IMR-90 (cell line): ENCODE measurements at regions not wholly inside any gene's neighbourhood (a gene's known extent, or its start where the extent isn't known, plus 50 kb on each side); places are given as distances from the start of the nearest gene placed in this dataset.

Source experiments
- ATAC-seq: fragments of 200-7000 bp; cut with Tn5 transposase; 2 replicates; pipeline ENCODE4 v1.9.1; 2020; ENCODE audit warnings: low read depth, mild to moderate bottlenecking, moderate library complexity
- BruUV-seq: library from RNA; stranded (reverse); fragments of 400-500 nt; replicated peaks from 2 replicates; lab custom pipeline; 2021; lab: Mats Ljungman, UMichigan
- CTCF ChIA-PET: fragments of 300-600 bp; formaldehyde crosslinking; extraction: SDS; loops from one replicate; lab custom pipeline; 2021; ENCODE audit warnings: antibody characterized with exemption; lab: Yijun Ruan, JAX
- POLR2A ChIA-PET: fragments of 300-600 bp; sonication (Branson Sonifier 250); formaldehyde crosslinking; loops from one replicate; lab custom pipeline; 2022; ENCODE audit warnings: antibody characterized with exemption; ENCODE audit not compliant: unreplicated experiment; lab: Charles Lee
- DNase-seq: peaks from one replicate; pipeline ENCODE4 v3.0.0; 2013
- H2AFZ ChIP-seq: replicated peaks from 2 replicates; pipeline ENCODE3; 2013; ENCODE audit warnings: low read length, mild to moderate bottlenecking; ENCODE audit not compliant: poor library complexity
- H2AK5ac ChIP-seq: 2 replicates; pipeline ENCODE4 v1.6.1; 2013; ENCODE audit warnings: low read depth, low read length, inconsistent platforms
- H2AK9ac ChIP-seq: replicated peaks from 2 replicates; pipeline ENCODE3; 2013; ENCODE audit warnings: mild to moderate bottlenecking, low read depth, low read length, moderate library complexity; ENCODE audit not compliant: poor library complexity
- H2BK120ac ChIP-seq: 2 replicates; pipeline ENCODE4 v1.6.1; 2013; ENCODE audit warnings: low read depth, low read length, inconsistent platforms
- H2BK15ac ChIP-seq: 3 replicates; pipeline ENCODE4 v1.6.1; 2013; ENCODE audit warnings: low read depth, low read length, inconsistent platforms
- H2BK20ac ChIP-seq: 2 replicates; pipeline ENCODE4 v1.6.1; 2013; ENCODE audit warnings: low read depth, mild to moderate bottlenecking, inconsistent platforms, low read length, moderate library complexity
- H2BK5ac ChIP-seq: 2 replicates; pipeline ENCODE4 v1.6.1; 2013; ENCODE audit warnings: mild to moderate bottlenecking, low read depth, low read length, inconsistent platforms; ENCODE audit not compliant: poor library complexity, severe bottlenecking
- H3K14ac ChIP-seq: replicated peaks from 2 replicates; pipeline ENCODE4 v1.6.1; 2013; ENCODE audit warnings: low read depth, low read length, inconsistent platforms
- H3K18ac ChIP-seq: 2 replicates; pipeline ENCODE4 v1.6.1; 2013; ENCODE audit warnings: low read depth, low read length, control low read depth
- H3K23ac ChIP-seq: 2 replicates; pipeline ENCODE4 v1.6.1; 2013; ENCODE audit warnings: low read depth, low read length, inconsistent platforms
- H3K27ac ChIP-seq: 2 replicates; pipeline ENCODE4 v1.5.1; 2013; ENCODE audit warnings: mild to moderate bottlenecking, control low read depth, low read length; ENCODE audit not compliant: insufficient read depth
- H3K27me3 ChIP-seq: 2 replicates; pipeline ENCODE4 v1.6.1; 2013; ENCODE audit warnings: low read length; ENCODE audit not compliant: control insufficient read depth, insufficient read depth
- H3K36me3 ChIP-seq: 2 replicates; pipeline ENCODE4 v1.6.1; 2013; ENCODE audit warnings: low read length, mixed read lengths; ENCODE audit not compliant: control insufficient read depth, insufficient read depth
- H3K4ac ChIP-seq: 2 replicates; pipeline ENCODE4 v1.6.1; 2013; ENCODE audit warnings: low read depth, low read length, inconsistent platforms
- H3K4me1 ChIP-seq: 2 replicates; pipeline ENCODE4 v1.6.1; 2013; ENCODE audit warnings: low read length, mixed read lengths; ENCODE audit not compliant: control insufficient read depth, insufficient read depth
- H3K4me2 ChIP-seq: 2 replicates; pipeline ENCODE4 v1.6.1; 2013; ENCODE audit warnings: low read depth, mild to moderate bottlenecking, control low read depth, low read length, moderate library complexity
- H3K4me3 ChIP-seq: 2 replicates; pipeline ENCODE4 v1.5.1; 2013; ENCODE audit warnings: low read depth, mild to moderate bottlenecking, control low read depth, low read length, moderate library complexity; ENCODE audit not compliant: insufficient read depth
- H3K56ac ChIP-seq: 2 replicates; pipeline ENCODE4 v1.6.1; 2013; ENCODE audit warnings: low read length, inconsistent platforms; ENCODE audit not compliant: insufficient read depth; ENCODE audit errors: extremely low read depth
- H3K79me1 ChIP-seq, 2 experiments: 2 replicates each; pipeline ENCODE4 v1.6.1; 2013; ENCODE audit warnings: low read length in 2 of 2, inconsistent platforms in 1 of 2, low read depth in 1 of 2
- H3K9ac ChIP-seq: 2 replicates; pipeline ENCODE4 v1.6.1; 2013; ENCODE audit warnings: low read depth, low read length, control low read depth
- H3K9me1 ChIP-seq: 2 replicates; pipeline ENCODE4 v1.6.1; 2013; ENCODE audit warnings: low read length, inconsistent platforms; ENCODE audit not compliant: insufficient read depth
- H3K9me3 ChIP-seq: 2 replicates; pipeline ENCODE4 v1.6.1; 2013; ENCODE audit warnings: low read length; ENCODE audit not compliant: control insufficient read depth, insufficient read depth
- H4K20me1 ChIP-seq: 2 replicates; pipeline ENCODE4 v1.6.1; 2013; ENCODE audit warnings: low read length, inconsistent platforms; ENCODE audit not compliant: insufficient read depth
- H4K5ac ChIP-seq: 2 replicates; pipeline ENCODE4 v1.6.1; 2013; ENCODE audit warnings: mild to moderate bottlenecking, low read depth, low read length, control low read depth
- H4K8ac ChIP-seq, 2 experiments: 2 replicates each; pipeline ENCODE4 v1.6.1; 2013; ENCODE audit warnings: low read depth in 2 of 2, low read length in 2 of 2, control low read depth in 1 of 2, inconsistent platforms in 1 of 2
- H4K91ac ChIP-seq: 2 replicates; pipeline ENCODE4 v1.6.1; 2013; ENCODE audit warnings: low read depth, low read length, inconsistent platforms; ENCODE audit not compliant: insufficient read depth
- CEBPB ChIP-seq: IDR thresholded peaks from 2 replicates; pipeline ENCODE4 v1.6.1; 2012; ENCODE audit warnings: low read depth, low read length, improper control_type of control experiment
- RAD21 ChIP-seq: IDR thresholded peaks from 2 replicates; pipeline ENCODE4 v1.6.1; 2012; ENCODE audit warnings: low read length, improper control_type of control experiment
- WGBS, 2 experiments: methylation state at CpG; one replicate each; pipeline versions ENCODE4 v1.1.5 to v1.1.7; 2013; ENCODE audit warnings: missing lambda C conversion rate in 2 of 2; ENCODE audit not compliant: insufficient read length in 1 of 2; ENCODE audit errors: extremely low coverage in 2 of 2; 5-methylcytosine and 5-hydroxymethylcytosine counted together
- dilution Hi-C: fragments of 300-500 bp; cut with HindIII; formaldehyde crosslinking; loops from one replicate; pipeline ENCODE4 v1.14.3; 2018; ENCODE audit warnings: low sequenced_read_pairs; ENCODE audit not compliant: unreplicated experiment
- in situ Hi-C: fragments of 300-500 bp; cut with MboI; formaldehyde crosslinking; loops from 3 replicates; pipeline ENCODE4 v1.14.3; 2019; ENCODE audit warnings: low sequenced_read_pairs, inconsistent platforms, mixed read lengths
- intact Hi-C: fragments of 100-400 bp; cut with micrococcal nuclease; formaldehyde crosslinking; loops from 2 replicates; pipeline ENCODE4 v1.10.0; 2022

DNA sequence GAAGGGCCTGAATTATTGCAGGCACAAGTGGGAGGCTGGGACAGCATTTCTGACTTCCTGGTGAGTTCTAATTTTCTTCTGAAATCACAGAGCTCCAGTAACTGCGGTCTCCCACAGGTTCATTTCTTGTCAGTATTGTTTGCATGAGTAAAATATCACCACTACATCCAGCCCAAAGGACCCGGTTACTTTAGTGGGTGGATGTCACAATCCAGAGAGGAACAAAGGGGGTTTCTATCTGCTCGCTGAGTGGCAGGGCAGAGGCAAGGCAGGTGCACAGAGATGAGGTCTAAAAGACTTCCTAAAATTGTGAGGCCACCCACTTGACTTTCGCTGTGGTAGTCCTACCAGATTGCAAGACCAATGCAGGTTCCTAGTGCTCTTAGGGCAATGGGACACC lies 800.4 kb upstream of the ID2 start:
- no peaks in the 10 kb centered on the region for H3K36me3 ChIP-seq
- H2AK9ac ChIP-seq, result no peak overlapping the region
- in situ Hi-C loops (no loop called here), intact Hi-C loops (no loop called here), dilution Hi-C loops (no loop called here)
- H3K23ac ChIP-seq, result no peak overlapping the region
- H4K8ac ChIP-seq, result no peak overlapping the region
- H2AFZ ChIP-seq, result no peak overlapping the region
- no peak overlapping the region for H4K5ac ChIP-seq
- H3K9ac ChIP-seq, result no peak overlapping the region
- no peak overlapping the region for H2BK5ac ChIP-seq
- ChIA-PET CTCF (no interaction called here), POLR2A (no interaction called here)
- no peak overlapping the region for H2AK5ac ChIP-seq
- no peaks in the 10 kb centered on the region for H3K9me3 ChIP-seq
- H2BK20ac ChIP-seq, result no peak overlapping the region; the same call in 1 of the 2 replicates
- ATAC-seq (no peak), DNase-seq (no peak)
- no peak overlapping the region for H3K4me3 ChIP-seq
- no peak overlapping the region for H2BK15ac ChIP-seq
- H4K91ac ChIP-seq, result no peak overlapping the region
- H3K14ac ChIP-seq, result no peak overlapping the region
- no peaks in the 10 kb centered on the region for H3K79me1 ChIP-seq
- H3K18ac ChIP-seq, result no peak overlapping the region
- no TSS peak for BruUV-seq
- no peak overlapping the region for H3K4me2 ChIP-seq
- H2BK120ac ChIP-seq, result no peak overlapping the region
- WGBS, 2 experiments, result 90% methylated on average over 1 of the region's 4 CpGs; no CpG with 5 or more reads in 1 of the 2 experiments
- no peak for TF ChIP-seq CEBPB
- TF ChIP-seq RAD21, result no peak
- H3K4ac ChIP-seq, result no peak overlapping the region
- H3K4me1 ChIP-seq, result no peaks in the 10 kb centered on the region
- no peaks in the 10 kb centered on the region for H3K27me3 ChIP-seq
- no peak overlapping the region for H3K27ac ChIP-seq
- H4K20me1 ChIP-seq, result no peaks in the 10 kb centered on the region
- no peak overlapping the region for H3K56ac ChIP-seq
- no peaks in the 10 kb centered on the region for H3K9me1 ChIP-seq
